Panc1 (cell line): ENCODE measurements at regions not wholly inside any gene's neighbourhood (a gene's known extent, or its start where the extent isn't known, plus 50 kb on each side); places are given as distances from the start of the nearest gene placed in this dataset.

Source experiments
- POLR2AphosphoS5 ChIP-seq: IDR thresholded peaks from 2 replicates; pipeline ENCODE4 v1.6.1; 2012; ENCODE audit warnings: mild to moderate bottlenecking, low read depth, low read length, moderate library complexity
- SIN3A ChIP-seq: IDR thresholded peaks from 2 replicates; pipeline ENCODE4 v1.6.1; 2012; ENCODE audit warnings: low read depth, mild to moderate bottlenecking, low read length, moderate library complexity, borderline replicate concordance; ENCODE audit not compliant: insufficient read depth
- TCF7L2 ChIP-seq: IDR thresholded peaks from 2 replicates; pipeline ENCODE4 v1.6.1; 2011; ENCODE audit warnings: mild to moderate bottlenecking, low read depth, low read length, inconsistent platforms
- TF ChIP-seq, protein P1 (sequence below): fragments of 450-650 bp; IDR thresholded peaks from 2 replicates; pipeline ENCODE4 v1.5.1; 2017; ENCODE audit warnings: mild to moderate bottlenecking
- TF ChIP-seq, protein P2 (sequence below), 2 experiments: IDR thresholded peaks; 2 replicates each; pipeline ENCODE4 v1.6.1; 2011 to 2012; ENCODE audit warnings: low read depth in 2 of 2, control low read depth in 1 of 2, low read length in 1 of 2, mild to moderate bottlenecking in 1 of 2, moderate library complexity in 1 of 2; ENCODE audit not compliant: insufficient read depth in 1 of 2

DNA sequence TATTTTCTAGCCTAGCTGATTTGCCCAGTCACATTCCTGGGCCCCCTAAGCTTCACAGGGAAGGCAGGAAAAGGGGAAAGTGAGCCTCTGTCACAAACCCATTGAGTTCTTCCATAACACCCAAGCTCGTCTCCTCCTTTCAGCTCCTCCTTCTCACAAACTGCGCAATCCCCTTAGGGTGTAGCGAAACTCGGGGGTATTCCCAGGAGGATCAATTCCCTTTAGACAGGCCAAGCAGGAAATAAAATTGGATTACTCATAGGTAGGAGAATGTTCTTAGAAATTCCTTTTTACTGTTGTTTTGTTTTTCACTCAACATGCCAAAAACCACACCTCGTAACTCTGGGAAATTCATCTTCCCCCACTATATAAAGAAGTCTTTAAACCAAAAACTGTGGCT lies 139.3 kb downstream of the IRS2 start:
- TF ChIP-seq POLR2AphosphoS5, result no peak
- TF ChIP-seq, protein P1, sequence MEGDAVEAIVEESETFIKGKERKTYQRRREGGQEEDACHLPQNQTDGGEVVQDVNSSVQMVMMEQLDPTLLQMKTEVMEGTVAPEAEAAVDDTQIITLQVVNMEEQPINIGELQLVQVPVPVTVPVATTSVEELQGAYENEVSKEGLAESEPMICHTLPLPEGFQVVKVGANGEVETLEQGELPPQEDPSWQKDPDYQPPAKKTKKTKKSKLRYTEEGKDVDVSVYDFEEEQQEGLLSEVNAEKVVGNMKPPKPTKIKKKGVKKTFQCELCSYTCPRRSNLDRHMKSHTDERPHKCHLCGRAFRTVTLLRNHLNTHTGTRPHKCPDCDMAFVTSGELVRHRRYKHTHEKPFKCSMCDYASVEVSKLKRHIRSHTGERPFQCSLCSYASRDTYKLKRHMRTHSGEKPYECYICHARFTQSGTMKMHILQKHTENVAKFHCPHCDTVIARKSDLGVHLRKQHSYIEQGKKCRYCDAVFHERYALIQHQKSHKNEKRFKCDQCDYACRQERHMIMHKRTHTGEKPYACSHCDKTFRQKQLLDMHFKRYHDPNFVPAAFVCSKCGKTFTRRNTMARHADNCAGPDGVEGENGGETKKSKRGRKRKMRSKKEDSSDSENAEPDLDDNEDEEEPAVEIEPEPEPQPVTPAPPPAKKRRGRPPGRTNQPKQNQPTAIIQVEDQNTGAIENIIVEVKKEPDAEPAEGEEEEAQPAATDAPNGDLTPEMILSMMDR, result no peak
- no peak for TF ChIP-seq TCF7L2
- TF ChIP-seq, protein P2, sequence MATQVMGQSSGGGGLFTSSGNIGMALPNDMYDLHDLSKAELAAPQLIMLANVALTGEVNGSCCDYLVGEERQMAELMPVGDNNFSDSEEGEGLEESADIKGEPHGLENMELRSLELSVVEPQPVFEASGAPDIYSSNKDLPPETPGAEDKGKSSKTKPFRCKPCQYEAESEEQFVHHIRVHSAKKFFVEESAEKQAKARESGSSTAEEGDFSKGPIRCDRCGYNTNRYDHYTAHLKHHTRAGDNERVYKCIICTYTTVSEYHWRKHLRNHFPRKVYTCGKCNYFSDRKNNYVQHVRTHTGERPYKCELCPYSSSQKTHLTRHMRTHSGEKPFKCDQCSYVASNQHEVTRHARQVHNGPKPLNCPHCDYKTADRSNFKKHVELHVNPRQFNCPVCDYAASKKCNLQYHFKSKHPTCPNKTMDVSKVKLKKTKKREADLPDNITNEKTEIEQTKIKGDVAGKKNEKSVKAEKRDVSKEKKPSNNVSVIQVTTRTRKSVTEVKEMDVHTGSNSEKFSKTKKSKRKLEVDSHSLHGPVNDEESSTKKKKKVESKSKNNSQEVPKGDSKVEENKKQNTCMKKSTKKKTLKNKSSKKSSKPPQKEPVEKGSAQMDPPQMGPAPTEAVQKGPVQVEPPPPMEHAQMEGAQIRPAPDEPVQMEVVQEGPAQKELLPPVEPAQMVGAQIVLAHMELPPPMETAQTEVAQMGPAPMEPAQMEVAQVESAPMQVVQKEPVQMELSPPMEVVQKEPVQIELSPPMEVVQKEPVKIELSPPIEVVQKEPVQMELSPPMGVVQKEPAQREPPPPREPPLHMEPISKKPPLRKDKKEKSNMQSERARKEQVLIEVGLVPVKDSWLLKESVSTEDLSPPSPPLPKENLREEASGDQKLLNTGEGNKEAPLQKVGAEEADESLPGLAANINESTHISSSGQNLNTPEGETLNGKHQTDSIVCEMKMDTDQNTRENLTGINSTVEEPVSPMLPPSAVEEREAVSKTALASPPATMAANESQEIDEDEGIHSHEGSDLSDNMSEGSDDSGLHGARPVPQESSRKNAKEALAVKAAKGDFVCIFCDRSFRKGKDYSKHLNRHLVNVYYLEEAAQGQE (IDR thresholded peaks at IDR 0.05; ENCODE audit: insufficient read depth in 1 of 2, low read depth in 2 of 2, low read length in 1 of 2), result no peak
- no peak for TF ChIP-seq SIN3A
